B cell (primary cell): ENCODE measurements at regions not wholly inside any gene's neighbourhood (a gene's known extent, or its start where the extent isn't known, plus 50 kb on each side); places are given as distances from the start of the nearest gene placed in this dataset.

Experiments
- ATAC-seq: fragments of 200-7000 bp; cut with Tn5 transposase; one replicate; pipeline ENCODE4 v1.10.0; 2021; ENCODE audit warnings: low read depth, mild to moderate bottlenecking, moderate number of reproducible peaks, moderate library complexity
- CTCF ChIA-PET: fragments of 350-600 bp; sonication (Branson Sonifier 250); formaldehyde crosslinking; loops from one replicate; lab custom pipeline; 2021; ENCODE audit warnings: antibody characterized with exemption, inconsistent platforms; lab: Charles Lee
- POLR2A ChIA-PET: fragments of 350-600 bp; sonication (Branson Sonifier 250); formaldehyde crosslinking; loops from one replicate; lab custom pipeline; 2021; ENCODE audit warnings: antibody characterized with exemption; lab: Charles Lee
- DNase-seq: peaks from one replicate; pipeline ENCODE4 v3.0.0; 2013
- H2AFZ ChIP-seq: 2 replicates; pipeline ENCODE4 v1.6.1; 2012; ENCODE audit warnings: mild to moderate bottlenecking, low read depth, low read length; ENCODE audit not compliant: insufficient read depth, poor library complexity, severe bottlenecking
- H3K27ac ChIP-seq, 2 donors: 1 replicate in 1 of 2; 2 replicates in 1 of 2; pipeline ENCODE4 v1.5.1; 2012 to 2013; ENCODE audit warnings: low read length in 2 of 2, mild to moderate bottlenecking in 2 of 2, moderate library complexity in 1 of 2
- H3K27me3 ChIP-seq, 4 experiments: fragments of 200-600 bp in 1 of 4; sonication (generic) in 1 of 4; replicated peaks in 1 of 4; 1 replicate in 2 of 4; 2 replicates in 2 of 4; pipeline versions ENCODE4 v1.6.1 to v1.7.0; 2013 to 2016; ENCODE audit warnings: low read length in 3 of 4, mild to moderate bottlenecking in 2 of 4, mixed read lengths in 1 of 4, moderate library complexity in 1 of 4; ENCODE audit not compliant: insufficient read depth in 4 of 4, control insufficient read depth in 3 of 4; ENCODE audit errors: control extremely low read depth in 1 of 4
- H3K36me3 ChIP-seq, 2 experiments: replicated peaks in 1 of 2; 1 replicate in 1 of 2; 2 replicates in 1 of 2; pipeline versions ENCODE4 v1.6.1 to v1.7.1; 2013; ENCODE audit warnings: low read length in 1 of 2; ENCODE audit not compliant: insufficient read depth in 2 of 2, control insufficient read depth in 1 of 2; ENCODE audit errors: control extremely low read depth in 1 of 2, extremely low read depth in 1 of 2
- H3K4me1 ChIP-seq, 2 donors: fragments of 200-600 bp in 1 of 2; sonication (generic) in 1 of 2; 1 replicate in 1 of 2; 2 replicates in 1 of 2; pipeline versions ENCODE4 v1.5.1 to v1.6.1; 2013 to 2017; ENCODE audit warnings: low read length in 2 of 2; ENCODE audit not compliant: control insufficient read depth in 2 of 2, insufficient read depth in 2 of 2
- H3K4me2 ChIP-seq: replicated peaks from 2 replicates; pipeline ENCODE3; 2012; ENCODE audit warnings: mild to moderate bottlenecking, low read depth, low read length; ENCODE audit not compliant: poor library complexity, severe bottlenecking
- H3K4me3 ChIP-seq, 5 experiments: fragments of 200-600 bp in 1 of 5; sonication (generic) in 1 of 5; 1 replicate in 3 of 5; 2 replicates in 2 of 5; pipeline versions ENCODE4 v1.5.1 to v1.7.0; 2011 to 2016; ENCODE audit warnings: low read length in 4 of 5, mild to moderate bottlenecking in 4 of 5, low read depth in 2 of 5, control low read depth in 1 of 5, moderate library complexity in 1 of 5; ENCODE audit not compliant: insufficient read depth in 1 of 5; ENCODE audit errors: control extremely low read depth in 1 of 5, extremely low read depth in 1 of 5
- H3K79me2 ChIP-seq: fragments of 200-600 bp; sonication (generic); one replicate; pipeline ENCODE4 v1.6.0; 2016; ENCODE audit warnings: low read length; ENCODE audit not compliant: control insufficient read depth, insufficient read depth
- H3K9ac ChIP-seq: fragments of 200-600 bp; sonication (generic); 2 replicates; pipeline ENCODE4 v1.6.1; 2017; ENCODE audit warnings: mild to moderate bottlenecking, low read length, moderate library complexity
- H3K9me3 ChIP-seq, 3 donors: one replicate each; pipeline versions ENCODE4 v1.6.1 to v1.7.1; 2013; ENCODE audit warnings: low read length in 2 of 3; ENCODE audit not compliant: control insufficient read depth in 2 of 3, insufficient read depth in 1 of 3; ENCODE audit errors: control extremely low read depth in 1 of 3
- H4K20me1 ChIP-seq: 2 replicates; pipeline ENCODE4 v1.6.0; 2012; ENCODE audit warnings: mild to moderate bottlenecking, low read length; ENCODE audit not compliant: insufficient read depth, control insufficient read depth, poor library complexity, severe bottlenecking
- H3K27ac Mint-ChIP-seq: one replicate; pipeline ENCODE4 v1.8.0; 2021; ENCODE audit warnings: mixed read lengths
- H3K27me3 Mint-ChIP-seq: one replicate; pipeline ENCODE4 v1.8.0; 2021; ENCODE audit warnings: mixed read lengths
- H3K4me1 Mint-ChIP-seq: one replicate; pipeline ENCODE4 v1.8.0; 2021; ENCODE audit warnings: mixed read lengths
- H3K4me3 Mint-ChIP-seq: one replicate; pipeline ENCODE4 v1.8.0; 2021; ENCODE audit warnings: mixed read lengths
- H3K9me3 Mint-ChIP-seq: one replicate; pipeline ENCODE4 v1.8.0; 2022; ENCODE audit warnings: mixed read lengths; ENCODE audit not compliant: insufficient read depth
- CTCF ChIP-seq: fragments of 200-600 bp; IDR thresholded peaks from one replicate; pipeline ENCODE4 v1.8.0; 2022; ENCODE audit warnings: antibody characterized with exemption, mild to moderate bottlenecking
- EZH2 ChIP-seq: IDR thresholded peaks from 2 replicates; pipeline ENCODE4 v1.6.1; 2012; ENCODE audit warnings: borderline replicate concordance, low read depth, mild to moderate bottlenecking, moderate library complexity, low read length; ENCODE audit not compliant: insufficient read depth, poor library complexity, severe bottlenecking
- WGBS: methylation state at CpG from one replicate; pipeline ENCODE4 v1.1.5; 2013; ENCODE audit warnings: missing lambda C conversion rate; ENCODE audit not compliant: insufficient coverage; 5-methylcytosine and 5-hydroxymethylcytosine counted together
- intact Hi-C: fragments of 100-400 bp; cut with micrococcal nuclease; formaldehyde crosslinking; loops from one replicate; pipeline ENCODE4 v1.10.0; 2022

- no peak for ATAC-seq
- no peaks in the 10 kb centered on the region for H3K36me3 ChIP-seq
- no peak overlapping the region for H3K4me3 ChIP-seq
- no peaks in the 10 kb centered on the region for H3K4me1 Mint-ChIP-seq
- no peaks in the 10 kb centered on the region for H3K27me3 Mint-ChIP-seq
- TF ChIP-seq CTCF (no peak), EZH2 (no peak)
- H3K79me2 ChIP-seq, result no peaks in the 10 kb centered on the region
- no peak for DNase-seq
- H3K4me1 ChIP-seq, result no peaks in the 10 kb centered on the region
- no peak overlapping the region for H3K27ac Mint-ChIP-seq
- ChIA-PET POLR2A (no interaction called here), CTCF (no interaction called here)
- peaks cover 5% of the 10 kb centered on the region for H3K9me3 Mint-ChIP-seq
- no peak overlapping the region for H2AFZ ChIP-seq
- intact Hi-C loops, result no loop called here
- no peaks in the 10 kb centered on the region for H4K20me1 ChIP-seq
- peaks cover 0 to 9% (median 0%) of the 10 kb centered on the region in 3 donors for H3K9me3 ChIP-seq
- WGBS, result 100% methylated on average over 3 of the region's 6 CpGs
- no peak overlapping the region for H3K4me2 ChIP-seq
- H3K27ac ChIP-seq, result no peak overlapping the region
- no peak overlapping the region for H3K4me3 Mint-ChIP-seq
- no peak overlapping the region for H3K9ac ChIP-seq
- no peaks in the 10 kb centered on the region for H3K27me3 ChIP-seq
These were observed 417.6 kb downstream of the GALC start for GRCh38 chr14:87575378-87575777.

DNA sequence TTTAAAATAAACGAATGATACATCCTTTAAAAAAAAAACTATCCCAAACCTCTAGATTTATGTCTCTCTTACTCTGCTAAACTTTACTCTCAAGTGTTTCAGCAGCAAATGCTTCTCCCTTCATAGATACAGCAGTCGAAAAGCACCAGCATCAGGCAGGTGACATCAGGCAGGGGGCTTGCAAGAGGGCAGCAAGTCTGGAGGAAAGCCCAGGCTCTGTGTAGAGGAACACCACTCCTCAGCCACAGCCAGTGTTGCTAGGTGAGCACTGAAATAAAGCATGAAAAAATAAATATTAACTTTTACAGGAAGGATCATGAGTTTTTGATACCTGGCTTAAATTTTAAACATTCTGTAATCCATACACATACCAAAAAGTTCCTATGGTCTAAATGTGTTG, 419.4 kb downstream of the GALC start:
- H3K4me2 ChIP-seq, result no peak overlapping the region
- no peak overlapping the region for H3K27ac ChIP-seq
- H3K4me3 Mint-ChIP-seq, result no peak overlapping the region
- H3K4me1 Mint-ChIP-seq, result no peaks in the 10 kb centered on the region
- 65% methylated on average over 2 of the region's 2 CpGs for WGBS
- H3K36me3 ChIP-seq, result no peaks in the 10 kb centered on the region
- no peaks in the 10 kb centered on the region for H4K20me1 ChIP-seq
- H3K27me3 Mint-ChIP-seq, result no peaks in the 10 kb centered on the region
- intact Hi-C loops, result no loop called here
- H3K27ac Mint-ChIP-seq, result no peak overlapping the region
- H3K4me1 ChIP-seq, result no peaks in the 10 kb centered on the region
- H3K9me3 ChIP-seq, result peaks cover 0 to 6% (median 0%) of the 10 kb centered on the region in 3 donors
- H3K9me3 Mint-ChIP-seq, result peaks cover 3% of the 10 kb centered on the region
- ChIA-PET POLR2A (no interaction called here), CTCF (no interaction called here)
- ATAC-seq, result no peak
- H2AFZ ChIP-seq, result no peak overlapping the region
- no peaks in the 10 kb centered on the region for H3K79me2 ChIP-seq
- H3K9ac ChIP-seq, result no peak overlapping the region
- no peak for TF ChIP-seq EZH2
- TF ChIP-seq CTCF, result no peak
- no peak overlapping the region for H3K4me3 ChIP-seq
- no peaks in the 10 kb centered on the region for H3K27me3 ChIP-seq
- DNase-seq, result no peak
